GM21723 (cell line): ENCODE measurements at regions not wholly inside any gene's neighbourhood (a gene's known extent, or its start where the extent isn't known, plus 50 kb on each side); places are given as distances from the start of the nearest gene placed in this dataset.
"Not testable (repeated sequence)": the region's sequence is repeated elsewhere in the genome, so short reads cannot be mapped to it uniquely, and the experiment has no call there.

Experiments used
- ATAC-seq: cut with Tn5 transposase; IDR thresholded peaks from one replicate; pipeline ENCODE4 v1.9.1; 2021; ENCODE audit warnings: mild to moderate bottlenecking, moderate library complexity; ENCODE audit not compliant: unreplicated experiment

DNA sequence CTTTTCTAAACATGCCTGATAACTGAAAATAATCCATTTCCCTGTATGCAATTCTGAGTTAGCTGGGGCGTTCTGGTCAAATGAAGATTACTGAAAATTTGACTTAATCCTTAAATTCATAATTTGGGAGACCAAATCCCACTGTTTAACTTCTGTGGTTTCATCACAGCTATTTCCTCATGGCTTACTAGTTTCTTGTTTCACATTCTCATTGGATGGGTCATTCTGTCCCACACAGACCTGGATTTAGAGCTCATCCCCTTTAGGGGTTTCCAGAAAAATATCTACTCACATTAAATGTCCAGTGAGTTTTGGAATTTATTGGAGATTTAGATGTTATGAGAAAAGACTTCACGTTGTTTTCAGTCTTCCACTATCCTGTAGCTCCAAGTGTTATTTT, 709.3 kb upstream of the KLHL1 start:
- no peak for ATAC-seq

- ATAC-seq = no peak
These were observed 708.6 kb upstream of the KLHL1 start for GRCh38 chr13:70816853-70817252.

DNA sequence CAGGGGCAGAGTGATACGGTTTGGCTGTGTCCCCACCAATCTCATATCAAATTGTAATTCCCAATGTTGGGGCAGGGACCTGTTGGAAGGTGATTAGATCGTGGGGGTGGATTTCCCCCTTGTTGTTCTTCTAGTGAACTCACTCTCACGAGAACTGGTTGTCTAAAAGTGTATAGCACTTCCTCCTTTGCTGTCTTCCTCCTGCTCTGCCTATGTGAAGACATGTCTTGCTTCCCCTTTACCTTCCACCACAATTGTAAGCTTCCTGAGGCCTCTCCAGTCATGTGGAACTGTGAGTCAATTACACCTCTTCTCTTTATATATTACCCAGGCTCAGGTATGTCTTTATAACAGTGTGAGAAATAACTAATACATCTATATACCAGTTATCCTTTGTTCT, 706.4 kb upstream of the KLHL1 start:
- ATAC-seq = no peak

DNA sequence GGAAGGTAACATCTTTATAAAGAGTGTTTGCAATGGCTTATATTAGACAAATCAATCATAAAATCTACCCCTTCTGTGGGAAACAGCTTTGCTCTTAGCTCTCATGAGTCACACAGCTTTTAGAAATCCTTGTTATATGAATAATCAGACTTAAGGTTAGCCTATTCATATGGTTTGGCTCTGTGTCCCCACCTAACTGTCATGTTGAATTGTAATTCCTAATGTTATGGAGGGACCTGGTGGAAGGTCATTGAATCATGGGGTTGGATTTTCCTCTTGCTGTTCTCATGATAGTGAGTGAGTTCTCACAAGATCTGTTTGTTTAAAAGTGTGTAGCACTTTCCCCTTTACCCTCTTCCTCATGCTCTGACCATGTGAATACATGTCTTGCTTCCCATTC, 704.2 kb upstream of the KLHL1 start:
- no peak for ATAC-seq

GRCh38 chr13:70809588-70809987, 701.3 kb upstream of the KLHL1 start:
- ATAC-seq = no peak

- no peak for ATAC-seq
These were observed 690.1 kb upstream of the KLHL1 start for GRCh38 chr13:70798385-70798784.

- ATAC-seq = no peak
These were observed 687.2 kb upstream of the KLHL1 start for GRCh38 chr13:70795484-70795883.

GRCh38 chr13:70792121-70792520, 683.9 kb upstream of the KLHL1 start:
- no peak for ATAC-seq

DNA sequence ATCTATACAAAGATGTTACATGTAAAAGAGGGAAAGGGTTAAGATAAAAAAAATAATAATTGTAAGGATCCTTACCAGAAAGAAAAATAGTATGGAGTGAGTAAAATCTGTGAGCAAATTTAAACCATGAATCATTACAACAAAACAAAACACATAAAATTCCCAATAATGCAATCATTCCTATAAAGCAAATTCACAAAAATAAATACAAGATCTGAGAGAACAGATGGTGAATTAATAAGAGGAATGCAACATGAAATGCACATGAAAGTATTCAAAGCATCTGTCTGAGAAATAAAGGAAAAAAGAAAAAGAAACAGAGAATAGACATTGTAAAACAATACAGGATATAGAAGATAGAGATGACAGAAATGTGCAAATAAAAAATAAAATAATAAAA, 681.5 kb upstream of the KLHL1 start:
- no peak for ATAC-seq

DNA sequence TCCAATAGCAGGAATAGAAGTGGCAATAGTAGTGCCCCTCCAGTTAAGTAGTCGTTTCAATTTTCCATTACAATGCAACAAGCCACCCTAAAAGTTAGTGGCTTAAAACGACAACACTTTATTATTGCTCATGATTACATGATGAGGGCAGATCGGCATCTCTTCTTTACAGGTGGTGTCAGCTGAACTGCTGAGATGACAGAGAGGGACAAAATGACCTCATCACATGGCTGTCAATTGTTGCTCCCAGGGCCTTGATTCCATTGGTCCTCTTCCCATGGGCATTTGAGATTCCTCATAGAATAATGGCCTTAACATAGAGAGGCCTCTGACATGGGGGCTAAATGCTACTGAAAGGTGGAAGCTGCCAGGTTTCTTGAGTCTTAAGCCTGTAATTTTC, 679.8 kb upstream of the KLHL1 start:
- no peak for ATAC-seq

DNA sequence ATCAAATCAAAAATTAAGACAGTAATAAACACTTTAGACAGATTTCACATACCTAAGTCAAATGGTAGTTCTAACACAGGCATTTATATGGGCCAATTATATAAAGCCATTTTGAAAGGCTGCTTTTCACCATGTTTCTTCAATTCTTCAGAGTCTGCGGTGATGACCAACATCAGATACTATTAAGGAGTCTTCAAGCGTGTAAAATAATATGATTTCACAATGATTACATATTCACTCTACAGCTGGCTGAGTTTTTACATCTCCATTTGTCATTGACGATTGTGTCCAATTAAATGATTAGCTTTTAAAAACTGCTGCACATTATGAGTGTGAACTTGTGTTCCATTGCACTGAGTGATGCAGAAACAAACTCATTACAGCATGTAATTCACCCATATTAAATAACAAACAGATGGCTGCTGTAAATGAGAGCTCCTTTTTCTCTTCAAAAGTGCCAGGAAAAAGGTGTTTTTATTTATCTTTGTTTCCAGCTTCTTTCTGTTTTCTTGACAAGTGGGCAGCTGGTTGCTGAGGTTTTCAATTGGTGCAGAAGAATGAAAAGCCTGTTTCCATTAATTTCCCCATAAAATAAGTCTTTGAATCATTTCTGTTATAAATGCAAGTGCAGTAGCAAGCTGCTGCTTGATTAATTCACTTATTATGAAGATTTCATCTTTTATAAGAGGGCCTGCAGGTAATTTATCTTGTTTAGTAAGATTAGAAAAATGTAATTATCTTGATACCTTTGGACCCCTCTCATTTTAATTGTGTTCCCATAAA, 676.1 kb upstream of the KLHL1 start:
- no peak for ATAC-seq

- ATAC-seq = no peak
These were observed 661.6 kb upstream of the KLHL1 start for GRCh38 chr13:70769817-70770216.

DNA sequence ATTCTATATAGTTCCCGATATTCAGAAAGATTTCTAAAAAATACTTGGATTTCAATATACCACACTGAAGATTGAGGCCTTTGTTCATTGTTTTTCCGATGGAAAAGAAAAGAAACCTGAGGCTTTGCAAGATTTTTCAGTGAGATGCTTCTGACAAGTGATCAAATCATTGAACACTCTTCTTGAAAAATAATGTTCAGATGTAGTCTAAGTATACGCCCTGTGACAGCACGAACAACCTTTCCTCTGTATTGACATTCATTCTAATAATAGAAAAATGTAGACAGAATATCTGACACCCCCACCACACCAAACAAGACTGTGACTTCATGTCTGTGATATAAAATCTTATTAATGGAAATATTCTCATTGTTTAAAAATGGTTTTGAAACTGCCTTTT, 650.7 kb upstream of the KLHL1 start:
- ATAC-seq = no peak

DNA sequence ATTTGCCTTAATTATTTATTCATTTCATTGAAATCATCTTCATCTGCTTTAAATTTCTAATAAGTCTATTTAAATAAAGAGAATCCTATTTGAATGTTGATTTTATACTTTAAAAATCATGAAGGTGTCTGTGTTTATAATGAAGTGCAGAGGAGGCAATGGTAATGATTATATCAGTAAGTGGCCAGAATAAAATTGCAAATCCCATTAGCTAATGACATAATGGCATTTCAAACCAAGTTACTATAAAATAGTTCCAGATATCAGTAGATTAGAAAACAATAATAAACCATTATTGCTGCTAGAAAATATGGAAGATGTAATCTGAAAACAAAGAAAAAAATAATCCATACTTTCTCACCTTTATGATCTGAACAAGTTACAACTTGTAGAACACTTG, 647.8 kb upstream of the KLHL1 start:
- no peak for ATAC-seq

DNA sequence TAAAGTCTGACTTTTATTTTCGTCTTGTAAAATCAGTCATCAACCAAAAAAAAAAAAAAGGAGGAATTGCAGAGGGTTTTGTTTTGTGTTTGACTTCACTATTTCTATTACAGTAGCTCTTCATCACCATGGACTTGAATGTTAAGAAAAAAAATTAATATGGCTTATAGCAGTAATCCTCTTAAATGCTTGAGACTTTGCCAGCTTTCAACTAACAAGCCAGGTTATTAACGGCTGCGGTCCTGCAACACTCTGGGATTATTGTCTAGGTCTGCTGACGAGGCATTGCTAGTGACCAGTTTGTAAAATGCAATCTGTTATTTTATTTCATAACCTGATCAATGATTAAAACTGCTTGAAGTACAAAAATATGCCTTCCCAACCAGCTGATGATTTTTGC, 647.2 kb upstream of the KLHL1 start:
- no peak for ATAC-seq

DNA sequence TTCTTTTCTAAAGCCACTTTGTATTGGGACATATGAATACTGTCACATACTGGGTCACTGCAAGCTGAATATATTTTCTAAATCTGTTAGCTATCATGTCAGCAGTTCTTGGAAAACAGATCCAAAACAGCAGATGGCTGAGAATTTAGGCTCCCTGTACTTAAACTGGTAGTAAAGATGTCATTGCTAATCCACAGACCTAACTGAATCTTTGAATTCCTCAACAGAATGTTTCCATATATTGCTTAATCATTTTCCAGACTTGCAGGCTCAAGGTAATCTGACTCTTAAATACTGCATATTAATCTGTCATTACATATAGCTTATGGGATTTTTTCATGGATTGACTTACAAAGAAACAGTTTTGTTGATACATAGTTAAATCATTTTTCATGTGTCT, 639.0 kb upstream of the KLHL1 start:
- no peak for ATAC-seq

- ATAC-seq = not testable (repeated sequence)
These were observed 638.2 kb upstream of the KLHL1 start for GRCh38 chr13:70746469-70746868.

DNA sequence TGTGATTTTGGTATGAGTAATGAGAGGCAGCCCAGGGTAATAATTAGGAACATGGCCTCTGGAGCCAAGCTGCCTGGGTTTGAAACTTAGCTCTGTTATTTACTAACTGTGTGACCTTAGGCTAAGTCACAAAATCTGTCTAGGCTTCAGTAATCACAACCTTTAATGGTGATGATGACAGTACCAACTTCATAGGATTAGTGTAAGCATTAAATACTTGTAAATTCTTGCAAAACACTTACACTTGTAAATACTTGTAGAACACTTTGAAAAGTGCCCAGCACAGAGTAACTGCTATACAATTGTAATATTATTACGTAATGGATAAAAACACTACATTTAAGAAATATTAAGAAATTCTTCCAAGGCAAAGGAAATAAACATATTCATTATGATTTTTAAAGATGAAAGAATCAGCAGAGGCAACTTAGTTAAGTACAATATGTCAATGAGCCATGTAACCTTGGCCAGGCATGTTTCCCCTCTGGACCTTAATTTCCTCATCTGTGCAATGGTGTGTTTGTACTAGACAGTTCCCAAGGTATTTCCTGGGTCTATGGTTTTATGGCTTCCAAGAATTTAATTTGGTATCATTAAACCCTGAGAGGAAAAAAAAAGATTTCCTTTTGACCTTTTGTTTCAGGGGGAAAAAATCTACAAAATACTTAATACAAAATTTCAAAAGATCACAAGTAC, 628.5 kb upstream of the KLHL1 start:
- ATAC-seq = no peak

DNA sequence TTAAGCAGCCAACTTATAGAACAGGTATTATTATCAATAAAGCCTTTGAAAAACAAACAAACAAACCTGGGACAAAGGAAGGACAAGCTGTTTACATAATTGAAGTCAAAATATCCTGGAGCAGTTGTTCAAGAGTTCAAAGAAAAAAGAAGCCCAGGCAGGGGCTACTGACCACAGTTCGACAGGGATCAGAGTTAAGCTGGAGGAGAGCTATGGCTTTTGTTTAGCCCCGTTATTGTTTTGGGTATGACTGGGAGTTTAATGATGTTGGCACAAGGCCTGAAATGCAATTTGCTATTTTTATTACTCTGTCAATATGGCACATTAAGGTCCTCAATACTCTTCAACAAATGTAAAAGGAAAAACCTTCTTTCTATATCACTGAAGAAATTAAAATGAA, 624.4 kb upstream of the KLHL1 start:
- ATAC-seq = no peak

DNA sequence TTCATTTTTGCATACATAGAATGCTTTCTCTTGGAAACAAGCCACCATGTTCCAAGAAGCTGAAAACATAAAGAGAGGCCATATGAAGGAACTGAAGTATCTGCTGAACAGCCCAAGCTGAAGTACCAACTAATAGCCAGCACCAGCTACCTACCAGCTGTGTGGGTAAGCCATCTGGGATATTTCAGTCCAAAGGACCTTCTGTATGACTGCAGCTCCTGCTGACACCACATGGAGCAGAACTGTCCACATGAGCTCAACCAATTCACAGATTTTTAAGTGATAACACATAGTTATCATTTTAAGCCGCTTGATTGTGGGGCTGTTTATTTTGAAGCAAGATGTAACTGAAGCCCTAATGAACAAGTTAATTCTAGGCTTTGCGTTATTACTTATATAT, 621.1 kb upstream of the KLHL1 start:
- no peak for ATAC-seq

DNA sequence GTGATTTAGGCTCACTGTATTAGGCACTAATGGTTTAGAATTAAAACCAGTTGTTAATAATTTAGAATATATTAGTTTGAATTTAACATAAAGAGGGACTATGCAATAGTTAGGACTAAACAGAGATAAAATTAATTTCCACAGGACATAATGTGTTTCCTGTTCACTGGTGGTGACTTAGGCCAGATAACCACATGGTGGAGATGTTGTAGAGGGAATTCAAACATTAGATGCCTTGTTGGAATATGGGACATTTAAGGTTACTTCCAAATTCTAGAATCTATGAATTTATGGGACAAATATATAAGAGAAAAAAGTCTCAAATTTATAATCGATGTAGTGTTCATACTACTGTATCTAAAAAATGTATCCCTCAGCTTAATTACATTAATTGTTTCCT, 615.5 kb upstream of the KLHL1 start:
- ATAC-seq = no peak

GRCh38 chr13:70720386-70720785, 612.1 kb upstream of the KLHL1 start:
- no peak for ATAC-seq

DNA sequence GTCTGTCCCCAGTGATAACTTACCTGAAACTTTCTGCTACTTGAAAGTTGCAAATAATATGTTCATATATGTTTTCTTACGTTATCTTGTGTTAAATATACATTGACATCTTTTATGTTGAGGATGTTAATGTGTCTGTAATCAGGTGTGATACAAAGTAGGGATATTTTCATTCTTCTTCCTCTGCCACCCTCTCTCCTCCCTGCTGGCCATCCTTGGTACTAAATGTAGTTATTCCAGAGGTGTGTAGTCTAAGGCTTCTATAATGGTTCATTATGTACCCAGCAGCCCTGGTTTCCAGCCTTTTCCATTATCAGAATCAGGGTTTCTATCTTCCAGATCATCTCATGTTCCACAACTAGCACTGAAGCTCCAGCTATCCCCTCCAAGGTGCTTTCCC, 606.7 kb upstream of the KLHL1 start:
- ATAC-seq = no peak
